Fibroblast of pulmonary artery (primary cell): ENCODE measurements at regions not wholly inside any gene's neighbourhood (a gene's known extent, or its start where the extent isn't known, plus 50 kb on each side); places are given as distances from the start of the nearest gene placed in this dataset.
A peak's percentile ranks its signal among the peaks of the same experiment; 100 is the strongest.

Experiments used
- DNase-seq: peaks from one replicate; pipeline ENCODE4 v3.0.0-alpha.2; 2010; ENCODE audit warnings: low read depth
- H3K4me3 ChIP-seq: replicated peaks from 2 replicates; pipeline ENCODE4 v1.5.1; 2011; ENCODE audit warnings: low read depth, mild to moderate bottlenecking, control low read depth, low read length, moderate library complexity
- CTCF ChIP-seq: IDR thresholded peaks from 2 replicates; pipeline ENCODE4 v1.5.1; 2011; ENCODE audit warnings: mild to moderate bottlenecking, control low read depth, low read length, inconsistent platforms; ENCODE audit errors: missing control alignments

DNA sequence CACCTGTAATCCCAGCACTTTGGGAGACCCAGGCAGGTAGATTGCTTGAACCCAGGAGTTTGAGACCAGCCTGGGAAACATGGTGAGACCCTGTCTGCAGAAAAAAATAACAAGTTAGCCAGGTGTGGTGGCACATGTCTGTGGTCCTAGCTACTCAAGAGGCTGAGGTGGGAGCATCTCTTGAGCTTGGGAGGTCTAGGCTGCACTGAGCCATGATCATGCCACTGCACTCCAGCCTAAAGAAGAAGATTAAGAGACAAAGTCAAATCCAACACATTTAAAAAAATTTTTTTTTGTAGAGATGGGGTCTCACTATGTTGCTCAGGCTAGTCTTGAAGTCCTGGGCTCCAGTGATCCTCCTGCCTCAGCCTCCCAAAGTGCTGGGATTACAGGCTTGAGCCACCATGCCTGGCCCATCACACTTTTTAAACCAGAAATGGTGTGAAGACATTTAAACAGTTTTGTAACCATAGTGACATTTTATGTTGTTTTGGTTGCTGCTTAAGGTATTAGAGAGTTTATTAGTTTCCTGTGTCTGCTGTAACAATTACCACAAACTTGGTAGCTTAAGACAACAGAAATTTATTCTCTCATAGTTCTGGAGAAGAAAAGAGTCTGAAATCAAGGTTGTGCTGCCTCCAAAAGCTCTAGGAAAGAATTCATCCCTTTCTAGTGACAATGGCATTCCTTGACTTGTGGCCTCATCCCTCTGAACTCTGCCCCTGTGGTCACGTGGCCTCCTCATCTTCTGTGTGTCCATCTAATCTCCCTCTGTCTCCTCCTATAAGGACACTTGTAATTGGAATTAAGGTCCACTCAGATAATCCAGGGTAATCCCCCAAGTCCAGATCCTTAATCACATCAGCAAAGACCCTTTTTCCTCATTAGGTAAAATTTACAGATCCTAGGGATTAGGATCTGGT is 104.6 kb upstream of the TNFAIP3 start:
- no peak for DNase-seq
- TF ChIP-seq CTCF, result no peak
- H3K4me3 ChIP-seq, result no peak overlapping the region

GRCh38 chr6:137763436-137763835 is 103.6 kb upstream of the TNFAIP3 start:
- DNase-seq, result no peak
- H3K4me3 ChIP-seq, result no peak overlapping the region
- TF ChIP-seq CTCF, result no peak

DNA sequence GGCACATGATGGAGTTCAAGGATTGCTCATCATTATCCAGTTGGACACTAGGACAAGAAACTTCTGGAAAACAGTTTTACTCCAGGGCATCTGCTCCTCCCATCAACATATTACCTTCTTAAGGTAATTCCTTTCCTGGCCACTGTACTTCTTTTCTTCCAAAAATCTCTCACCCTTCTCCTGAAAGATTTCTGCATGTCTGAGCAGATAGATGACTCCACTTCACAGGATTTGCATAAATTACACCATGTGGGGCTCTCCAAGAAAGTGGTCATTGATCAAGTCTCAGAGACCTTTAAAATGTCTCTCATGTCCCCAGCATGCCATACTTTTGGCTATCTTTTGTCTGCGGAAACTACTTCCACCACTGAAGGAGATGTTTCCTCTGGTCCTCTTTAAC is 103.2 kb upstream of the TNFAIP3 start:
- no peak for DNase-seq
- no peak overlapping the region for H3K4me3 ChIP-seq
- TF ChIP-seq CTCF, result no peak

DNA sequence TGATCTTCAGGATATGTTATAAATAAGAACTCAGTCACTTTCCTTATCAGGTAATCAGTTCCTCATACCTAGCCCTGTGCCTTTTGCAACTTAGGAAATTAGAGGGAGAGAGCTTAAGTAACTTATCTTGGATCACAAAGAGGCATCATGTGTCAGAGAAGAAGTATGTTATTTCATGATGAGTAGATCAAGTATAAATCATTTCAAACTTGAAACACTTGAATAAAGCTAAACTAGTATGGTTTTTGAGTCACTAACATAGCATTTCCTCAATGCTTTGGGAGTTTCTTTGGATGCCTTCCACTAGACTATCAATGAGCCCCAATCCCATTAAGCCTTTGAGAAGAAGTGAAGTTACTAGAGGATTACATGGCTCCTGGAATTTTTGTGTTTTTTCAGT is 102.6 kb upstream of the TNFAIP3 start:
- H3K4me3 ChIP-seq, result no peak overlapping the region
- TF ChIP-seq CTCF, result no peak
- peak; percentile 63 for DNase-seq

DNA sequence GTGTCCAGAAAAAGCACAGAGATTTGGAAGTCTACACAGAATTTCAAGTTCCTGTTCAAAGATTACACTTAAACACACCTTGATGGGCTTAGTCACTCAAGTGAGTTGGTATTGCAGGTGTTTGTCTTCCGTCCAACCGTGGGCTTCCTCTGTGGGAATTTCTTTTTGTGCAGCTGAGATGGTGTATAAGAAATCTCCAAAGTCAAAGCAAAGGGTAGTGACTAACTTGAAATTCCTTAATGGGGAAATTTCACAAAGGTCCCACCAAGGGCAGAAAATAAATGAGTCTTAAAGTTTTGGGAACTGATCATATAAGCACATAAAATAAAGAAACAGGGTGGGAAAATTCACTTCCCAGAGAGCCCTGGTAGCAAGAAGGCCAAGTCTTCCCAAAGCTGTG is 102.0 kb upstream of the TNFAIP3 start:
- TF ChIP-seq CTCF, result no peak
- H3K4me3 ChIP-seq, result no peak overlapping the region
- DNase-seq, result no peak

DNA sequence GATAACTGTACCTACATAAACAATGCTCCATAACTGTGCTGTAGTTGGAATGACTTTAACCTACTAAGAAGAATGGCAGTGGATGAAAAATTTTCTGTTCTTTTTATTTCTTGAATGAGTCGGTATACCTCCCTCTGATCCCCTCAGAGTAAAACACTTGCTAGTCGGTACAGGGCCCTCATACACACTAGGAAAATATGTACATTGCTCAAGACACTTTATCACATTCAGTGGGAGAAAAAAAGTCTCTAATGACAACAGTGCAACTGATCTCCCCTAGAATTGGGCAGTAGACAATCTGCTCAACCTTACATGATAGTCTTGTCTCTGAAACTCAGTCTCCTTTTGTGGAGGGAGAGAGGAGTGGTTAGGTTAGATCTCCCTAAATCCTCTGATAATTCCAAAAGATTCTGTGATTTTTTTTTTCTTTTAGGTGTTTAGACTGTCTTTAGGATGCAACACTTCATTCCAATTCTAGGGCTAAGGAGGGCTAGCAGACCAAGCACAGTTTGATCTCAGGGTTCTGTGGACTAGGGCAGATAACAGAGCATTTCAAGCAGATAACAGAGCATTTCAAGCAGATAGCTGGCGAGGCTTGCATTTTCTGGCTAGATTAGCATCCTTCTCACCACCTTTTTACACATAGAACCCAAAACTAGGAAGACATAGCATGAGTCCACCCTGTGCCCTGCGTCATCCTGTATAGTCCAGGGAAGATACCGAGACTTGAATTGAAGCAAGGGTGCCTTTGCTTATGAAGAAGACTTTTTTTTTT is 100.3 kb upstream of the TNFAIP3 start:
- no peak for TF ChIP-seq CTCF
- no peak overlapping the region for H3K4me3 ChIP-seq
- DNase-seq, result no peak
